ENCODE measurements at regions not wholly inside any gene's neighbourhood (a gene's known extent, or its start where the extent isn't known, plus 50 kb on each side); places are given as distances from the start of the nearest gene placed in this dataset.

- no peak for TF ChIP-seq POLR2A (IDR thresholded peaks at IDR 0.05)
- TF ChIP-seq CTCF (IDR thresholded peaks at IDR 0.05) = no peak
These were observed 80.9 kb upstream of the NKX1-1 start for GRCh38 chr4:1487106-1487505.

Measured in uterus (tissue), 2 donors.